ENCODE measurements at regions not wholly inside any gene's neighbourhood (a gene's known extent, or its start where the extent isn't known, plus 50 kb on each side); places are given as distances from the start of the nearest gene placed in this dataset.

GRCh38 chr11:81278991-81279390 lies 1454.7 kb downstream of the FAM181B start:
- TF ChIP-seq, protein P1, sequence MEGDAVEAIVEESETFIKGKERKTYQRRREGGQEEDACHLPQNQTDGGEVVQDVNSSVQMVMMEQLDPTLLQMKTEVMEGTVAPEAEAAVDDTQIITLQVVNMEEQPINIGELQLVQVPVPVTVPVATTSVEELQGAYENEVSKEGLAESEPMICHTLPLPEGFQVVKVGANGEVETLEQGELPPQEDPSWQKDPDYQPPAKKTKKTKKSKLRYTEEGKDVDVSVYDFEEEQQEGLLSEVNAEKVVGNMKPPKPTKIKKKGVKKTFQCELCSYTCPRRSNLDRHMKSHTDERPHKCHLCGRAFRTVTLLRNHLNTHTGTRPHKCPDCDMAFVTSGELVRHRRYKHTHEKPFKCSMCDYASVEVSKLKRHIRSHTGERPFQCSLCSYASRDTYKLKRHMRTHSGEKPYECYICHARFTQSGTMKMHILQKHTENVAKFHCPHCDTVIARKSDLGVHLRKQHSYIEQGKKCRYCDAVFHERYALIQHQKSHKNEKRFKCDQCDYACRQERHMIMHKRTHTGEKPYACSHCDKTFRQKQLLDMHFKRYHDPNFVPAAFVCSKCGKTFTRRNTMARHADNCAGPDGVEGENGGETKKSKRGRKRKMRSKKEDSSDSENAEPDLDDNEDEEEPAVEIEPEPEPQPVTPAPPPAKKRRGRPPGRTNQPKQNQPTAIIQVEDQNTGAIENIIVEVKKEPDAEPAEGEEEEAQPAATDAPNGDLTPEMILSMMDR (IDR thresholded peaks at IDR 0.05; ENCODE audit: unreplicated experiment): no peak
- Mint-ChIP-seq H3K4me1 (ENCODE audit: low read depth) (peaks cover 19% of the 10 kb centered on the region), H3K9me3 (ENCODE audit: low read depth) (peaks cover 2% of the 10 kb centered on the region), H3K27ac (peak overlapping the region; percentile 60), H3K27me3 (no peaks in the 10 kb centered on the region), H3K36me3 (ENCODE audit: insufficient read depth) (peaks cover 2% of the 10 kb centered on the region), H3K4me3 (ENCODE audit: low read depth) (no peak overlapping the region)
- DNase-seq (ENCODE audit: low spot score, unreplicated experiment): no peak

GRCh38 chr11:81270686-81271085 lies 1463.0 kb downstream of the FAM181B start:
- H3K4me1 Mint-ChIP-seq (ENCODE audit: low read depth): peaks cover 3% of the 10 kb centered on the region
- no peak overlapping the region for H3K4me3 Mint-ChIP-seq (ENCODE audit: low read depth)
- TF ChIP-seq, protein P1 (IDR thresholded peaks at IDR 0.05; ENCODE audit: unreplicated experiment): no peak
- H3K27ac Mint-ChIP-seq: no peak overlapping the region
- no peak for DNase-seq (ENCODE audit: low spot score, unreplicated experiment)
- no peaks in the 10 kb centered on the region for H3K36me3 Mint-ChIP-seq (ENCODE audit: insufficient read depth)
- no peaks in the 10 kb centered on the region for H3K9me3 Mint-ChIP-seq (ENCODE audit: low read depth)
- no peaks in the 10 kb centered on the region for H3K27me3 Mint-ChIP-seq

DNA sequence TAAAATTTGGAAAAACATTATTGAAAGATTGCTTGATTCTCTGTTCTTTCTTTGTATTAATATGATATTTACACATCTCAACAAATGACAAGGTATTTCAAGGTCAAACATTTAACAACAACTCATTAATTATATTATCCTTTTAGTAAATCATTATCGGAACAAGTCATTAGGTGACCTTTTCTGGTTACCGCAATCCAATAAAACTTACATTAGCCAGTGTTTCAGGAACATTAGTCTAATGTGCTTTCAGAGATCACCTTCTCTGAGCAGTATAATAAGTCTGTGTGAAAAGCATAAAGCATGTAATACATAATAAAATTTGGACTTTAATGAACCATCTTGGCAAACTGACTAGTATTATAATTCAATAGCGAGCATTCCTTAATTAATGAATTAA lies 1466.4 kb downstream of the FAM181B start:
- no peak for DNase-seq (ENCODE audit: low spot score, unreplicated experiment)
- Mint-ChIP-seq H3K36me3 (ENCODE audit: insufficient read depth) (no peaks in the 10 kb centered on the region), H3K27me3 (no peaks in the 10 kb centered on the region), H3K4me3 (ENCODE audit: low read depth) (no peak overlapping the region), H3K27ac (no peak overlapping the region), H3K9me3 (ENCODE audit: low read depth) (no peaks in the 10 kb centered on the region), H3K4me1 (ENCODE audit: low read depth) (no peaks in the 10 kb centered on the region)
- TF ChIP-seq, protein P1 (IDR thresholded peaks at IDR 0.05; ENCODE audit: unreplicated experiment): no peak

DNA sequence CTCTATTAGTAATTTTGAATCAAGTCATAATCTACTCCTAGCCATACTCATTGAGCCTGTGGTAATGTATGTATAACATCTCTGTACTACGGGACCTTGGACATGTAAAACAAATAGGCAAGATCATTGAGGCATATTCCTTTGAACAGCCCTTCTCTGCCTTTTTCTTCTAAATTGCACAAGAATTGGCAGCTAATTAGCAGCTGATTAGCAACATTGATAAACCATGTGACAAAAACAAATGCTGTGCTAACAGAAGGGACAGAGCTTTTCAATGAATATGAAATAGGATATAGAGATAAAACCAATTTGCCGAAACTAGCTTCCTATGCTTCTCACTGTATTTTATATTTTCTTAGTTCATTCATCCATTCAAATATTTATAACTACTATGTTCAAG lies 1474.2 kb downstream of the FAM181B start:
- Mint-ChIP-seq H3K4me3 (ENCODE audit: low read depth) (no peak overlapping the region), H3K9me3 (ENCODE audit: low read depth) (no peaks in the 10 kb centered on the region), H3K27me3 (no peaks in the 10 kb centered on the region), H3K4me1 (ENCODE audit: low read depth) (peaks cover 2% of the 10 kb centered on the region), H3K36me3 (ENCODE audit: insufficient read depth) (no peaks in the 10 kb centered on the region), H3K27ac (no peak overlapping the region)
- DNase-seq (ENCODE audit: low spot score, unreplicated experiment): no peak
- TF ChIP-seq, protein P1 (IDR thresholded peaks at IDR 0.05; ENCODE audit: unreplicated experiment): no peak

DNA sequence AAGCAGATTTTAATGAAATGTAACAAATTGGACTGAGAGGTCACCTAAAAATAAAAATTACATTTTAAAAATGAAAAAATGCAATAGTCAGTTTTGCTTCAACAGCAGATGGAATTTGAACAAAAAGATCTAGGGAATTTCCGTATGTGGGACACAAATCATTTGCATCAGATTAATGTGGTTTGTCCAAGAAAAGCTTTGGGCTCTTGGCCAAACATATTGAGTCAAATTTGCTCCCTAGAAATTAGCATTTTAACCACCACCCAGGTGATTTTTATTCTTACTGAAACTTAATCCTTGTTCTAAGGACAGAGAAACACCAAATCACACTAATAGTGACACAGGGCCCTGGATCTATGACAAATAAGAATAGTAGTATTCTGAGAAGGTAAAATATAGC lies 1477.8 kb downstream of the FAM181B start:
- Mint-ChIP-seq H3K4me1 (ENCODE audit: low read depth) (no peaks in the 10 kb centered on the region), H3K4me3 (ENCODE audit: low read depth) (no peak overlapping the region), H3K27me3 (no peaks in the 10 kb centered on the region), H3K36me3 (ENCODE audit: insufficient read depth) (no peaks in the 10 kb centered on the region), H3K9me3 (ENCODE audit: low read depth) (no peaks in the 10 kb centered on the region), H3K27ac (no peak overlapping the region)
- TF ChIP-seq, protein P1 (IDR thresholded peaks at IDR 0.05; ENCODE audit: unreplicated experiment): no peak
- no peak for DNase-seq (ENCODE audit: low spot score, unreplicated experiment)

All from progenitor cell of endocrine pancreas (in vitro differentiated cells).